H9 (cell line): ENCODE measurements at regions not wholly inside any gene's neighbourhood (a gene's known extent, or its start where the extent isn't known, plus 50 kb on each side); places are given as distances from the start of the nearest gene placed in this dataset.

Experiments used
- DNase-seq: peaks from one replicate; pipeline ENCODE4 v3.0.0-alpha.2; 2017
- H2AFZ ChIP-seq: one replicate; pipeline ENCODE4 v1.6.1; 2013; ENCODE audit warnings: mild to moderate bottlenecking, low read length, control low read depth, moderate library complexity
- H2AK5ac ChIP-seq: 2 replicates; pipeline ENCODE4 v1.6.1; 2013; ENCODE audit warnings: low read length, control low read depth, mixed read lengths; ENCODE audit not compliant: insufficient read length
- H2BK120ac ChIP-seq: one replicate; pipeline ENCODE4 v1.6.1; 2013; ENCODE audit warnings: low read depth, mild to moderate bottlenecking, low read length, control low read depth, inconsistent platforms; ENCODE audit not compliant: poor library complexity, severe bottlenecking
- H2BK12ac ChIP-seq: 2 replicates; pipeline ENCODE4 v1.6.1; 2013; ENCODE audit warnings: low read length, control low read depth, mixed read lengths, low read depth; ENCODE audit not compliant: insufficient read length
- H2BK15ac ChIP-seq: 2 replicates; pipeline ENCODE4 v1.6.1; 2013; ENCODE audit warnings: low read depth, low read length, control low read depth
- H2BK20ac ChIP-seq: one replicate; pipeline ENCODE4 v1.6.1; 2013; ENCODE audit warnings: low read depth, mild to moderate bottlenecking, low read length, control low read depth, inconsistent platforms; ENCODE audit not compliant: poor library complexity, severe bottlenecking
- H2BK5ac ChIP-seq: 2 replicates; pipeline ENCODE4 v1.6.1; 2013; ENCODE audit warnings: low read length, control low read depth, mixed read lengths; ENCODE audit not compliant: insufficient read length
- H3K14ac ChIP-seq: 2 replicates; pipeline ENCODE4 v1.6.1; 2013; ENCODE audit warnings: low read length, control low read depth; ENCODE audit not compliant: insufficient read depth
- H3K18ac ChIP-seq: 2 replicates; pipeline ENCODE4 v1.6.1; 2013; ENCODE audit warnings: low read depth, mild to moderate bottlenecking, mixed read lengths, low read length, control low read depth; ENCODE audit not compliant: insufficient read length
- H3K23ac ChIP-seq: 2 replicates; pipeline ENCODE4 v1.6.1; 2013; ENCODE audit warnings: low read length, control low read depth, mixed read lengths, low read depth; ENCODE audit not compliant: insufficient read length
- H3K23me2 ChIP-seq: 2 replicates; pipeline ENCODE4 v1.6.1; 2013; ENCODE audit warnings: low read depth, mild to moderate bottlenecking, mixed read lengths, low read length, control low read depth; ENCODE audit not compliant: insufficient read length, poor library complexity, severe bottlenecking
- H3K27ac ChIP-seq: 2 replicates; pipeline ENCODE4 v1.5.1; 2013; ENCODE audit warnings: low read length, control low read depth, mixed read lengths, low read depth; ENCODE audit not compliant: insufficient read length
- H3K27me3 ChIP-seq: 2 replicates; pipeline ENCODE4 v1.6.1; 2013; ENCODE audit warnings: low read length, control low read depth, inconsistent platforms; ENCODE audit not compliant: insufficient read depth
- H3K4ac ChIP-seq: 2 replicates; pipeline ENCODE4 v1.6.1; 2013; ENCODE audit warnings: low read depth, mild to moderate bottlenecking, control low read depth, inconsistent platforms, low read length, moderate library complexity
- H3K4me1 ChIP-seq: 2 replicates; pipeline ENCODE4 v1.6.1; 2013; ENCODE audit warnings: low read length, control low read depth, inconsistent platforms; ENCODE audit not compliant: insufficient read depth
- H3K4me2 ChIP-seq: 2 replicates; pipeline ENCODE4 v1.6.1; 2013; ENCODE audit warnings: low read length, control low read depth, mixed read lengths; ENCODE audit not compliant: insufficient read length, insufficient read depth
- H3K56ac ChIP-seq: 2 replicates; pipeline ENCODE4 v1.6.1; 2013; ENCODE audit warnings: low read depth, mild to moderate bottlenecking, mixed read lengths, low read length, control low read depth; ENCODE audit not compliant: insufficient read length
- H3K79me1 ChIP-seq: 2 replicates; pipeline ENCODE4 v1.6.1; 2013; ENCODE audit warnings: low read depth, mild to moderate bottlenecking, moderate library complexity, low read length, control low read depth, inconsistent platforms; ENCODE audit not compliant: insufficient read depth, poor library complexity, severe bottlenecking
- H3K79me2 ChIP-seq: 2 replicates; pipeline ENCODE4 v1.6.1; 2013; ENCODE audit warnings: low read length, control low read depth, inconsistent platforms; ENCODE audit not compliant: insufficient read depth
- H3K9ac ChIP-seq: 2 replicates; pipeline ENCODE4 v1.6.1; 2013; ENCODE audit warnings: low read length, control low read depth, mixed read lengths; ENCODE audit not compliant: insufficient read length; ENCODE audit errors: extremely low read depth
- H3K9me3 ChIP-seq: one replicate; pipeline ENCODE4 v1.6.1; 2013; ENCODE audit warnings: low read depth, low read length, inconsistent platforms; ENCODE audit not compliant: control insufficient read depth
- H3T11ph ChIP-seq: one replicate; pipeline ENCODE4 v1.6.1; 2013; ENCODE audit warnings: mild to moderate bottlenecking, low read length, control low read depth, inconsistent platforms
- H4K20me1 ChIP-seq: one replicate; pipeline ENCODE4 v1.6.1; 2013; ENCODE audit not compliant: control insufficient read depth, insufficient read length, insufficient read depth
- H4K5ac ChIP-seq: 2 replicates; pipeline ENCODE4 v1.6.1; 2013; ENCODE audit warnings: low read depth, mild to moderate bottlenecking, mixed read lengths, low read length, control low read depth; ENCODE audit not compliant: insufficient read length
- H4K8ac ChIP-seq: replicated peaks from 2 replicates; pipeline ENCODE4 v1.6.1; 2013; ENCODE audit warnings: low read length, control low read depth, mixed read lengths, low read depth; ENCODE audit not compliant: insufficient read length
- H4K91ac ChIP-seq: 2 replicates; pipeline ENCODE4 v1.6.1; 2013; ENCODE audit warnings: low read depth, mild to moderate bottlenecking, moderate library complexity, mixed read lengths, low read length, control low read depth; ENCODE audit not compliant: insufficient read length
- H3K27ac Mint-ChIP-seq, 3 experiments: 2 replicates in 2 of 3; 3 replicates in 1 of 3; pipeline ENCODE4 v1.8.0; 2020 to 2021; ENCODE audit warnings: mixed read lengths in 3 of 3, mild to moderate bottlenecking in 1 of 3, moderate library complexity in 1 of 3
- H3K27me3 Mint-ChIP-seq: 2 replicates; pipeline ENCODE4 v1.8.0; 2021; ENCODE audit warnings: low read depth, mild to moderate bottlenecking, moderate library complexity, mixed read lengths
- H3K36me3 Mint-ChIP-seq, 3 experiments: 2 replicates in 2 of 3; 3 replicates in 1 of 3; pipeline ENCODE4 v1.8.0; 2020 to 2021; ENCODE audit warnings: low read depth in 3 of 3, mixed read lengths in 3 of 3; ENCODE audit not compliant: insufficient read depth in 1 of 3
- H3K4me1 Mint-ChIP-seq, 2 experiments: 2 replicates each; pipeline ENCODE4 v1.8.0; 2020; ENCODE audit warnings: mixed read lengths in 2 of 2
- H3K4me3 Mint-ChIP-seq, 2 experiments: 2 replicates in 1 of 2; 3 replicates in 1 of 2; pipeline ENCODE4 v1.8.0; 2020 to 2021; ENCODE audit warnings: mild to moderate bottlenecking in 2 of 2, mixed read lengths in 2 of 2, moderate library complexity in 1 of 2
- H3K9me3 Mint-ChIP-seq, 2 experiments: 2 replicates in 1 of 2; 3 replicates in 1 of 2; pipeline ENCODE4 v1.8.0; 2020; ENCODE audit warnings: mild to moderate bottlenecking in 2 of 2, mixed read lengths in 2 of 2, moderate library complexity in 1 of 2
- WGBS: extraction: QIAGEN DNeasy Blood & Tissue Kit; methylation state at CpG from one replicate; pipeline ENCODE4 v1.1.7; 2013; ENCODE audit warnings: missing lambda C conversion rate, low lambda C conversion rate, mixed read lengths; ENCODE audit not compliant: insufficient read length; ENCODE audit errors: extremely low coverage; 5-methylcytosine and 5-hydroxymethylcytosine counted together
- TF ChIP-seq, protein P1 (sequence below): fragments of 200-600 bp; sonication (generic); conservative IDR thresholded peaks from 3 replicates; pipeline ENCODE4 v1.8.0; 2021; ENCODE audit warnings: antibody characterized with exemption, mild to moderate bottlenecking

DNA sequence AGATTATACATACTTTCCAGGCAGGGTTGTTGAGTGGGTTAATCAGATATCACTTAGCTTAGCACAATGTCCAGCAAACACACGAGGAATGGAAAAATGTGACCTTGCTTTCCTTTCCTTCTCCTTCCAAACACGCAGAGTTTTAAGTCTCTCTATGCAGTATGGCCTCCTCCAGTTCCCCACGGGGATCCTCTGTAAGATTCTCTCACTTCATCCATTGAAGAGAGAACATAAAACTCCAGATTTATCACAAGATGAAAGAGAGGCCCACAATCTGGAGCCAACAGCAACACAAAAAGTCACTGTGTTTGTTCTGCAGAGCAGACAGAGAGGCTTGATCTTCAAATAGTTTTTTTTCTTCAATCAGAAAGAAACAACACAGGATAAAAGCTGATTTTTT is 336.8 kb upstream of the CLNK start:
- no CpG with 5 or more reads among the region's 3 CpGs for WGBS
- Mint-ChIP-seq H3K27me3 (0 out of 2 replicates have a peak, but pooled peaks cover 1% of the 10 kb centered on the region), H3K4me3 (no peak overlapping the region), H3K27ac (no peak overlapping the region), H3K9me3 (no peaks in the 10 kb centered on the region), H3K36me3 (no peaks in the 10 kb centered on the region), H3K4me1 (no peaks in the 10 kb centered on the region)
- H3K79me1 ChIP-seq: no peaks in the 10 kb centered on the region
- no peaks in the 10 kb centered on the region for H3K4me1 ChIP-seq
- no peak overlapping the region for H2BK5ac ChIP-seq
- no peak overlapping the region for H2BK12ac ChIP-seq
- no peak overlapping the region for H3K14ac ChIP-seq
- H4K8ac ChIP-seq: no peak overlapping the region
- H2BK20ac ChIP-seq: no peak overlapping the region
- H3K23me2 ChIP-seq: no peaks in the 10 kb centered on the region
- no peaks in the 10 kb centered on the region for H3K27me3 ChIP-seq
- H2AK5ac ChIP-seq: no peak overlapping the region
- H2BK120ac ChIP-seq: no peak overlapping the region
- no peak overlapping the region for H3K4me2 ChIP-seq
- no peak overlapping the region for H3K4ac ChIP-seq
- H4K5ac ChIP-seq: no peak overlapping the region
- H3K56ac ChIP-seq: no peak overlapping the region
- no peak overlapping the region for H3K18ac ChIP-seq
- no peak overlapping the region for H3K27ac ChIP-seq
- H2BK15ac ChIP-seq: no peak overlapping the region
- no peak for DNase-seq
- no peak overlapping the region for H3K23ac ChIP-seq
- no peak overlapping the region for H2AFZ ChIP-seq
- no peak overlapping the region for H3K9ac ChIP-seq
- no peaks in the 10 kb centered on the region for H3K79me2 ChIP-seq
- H3T11ph ChIP-seq: no peak overlapping the region
- TF ChIP-seq, protein P1, sequence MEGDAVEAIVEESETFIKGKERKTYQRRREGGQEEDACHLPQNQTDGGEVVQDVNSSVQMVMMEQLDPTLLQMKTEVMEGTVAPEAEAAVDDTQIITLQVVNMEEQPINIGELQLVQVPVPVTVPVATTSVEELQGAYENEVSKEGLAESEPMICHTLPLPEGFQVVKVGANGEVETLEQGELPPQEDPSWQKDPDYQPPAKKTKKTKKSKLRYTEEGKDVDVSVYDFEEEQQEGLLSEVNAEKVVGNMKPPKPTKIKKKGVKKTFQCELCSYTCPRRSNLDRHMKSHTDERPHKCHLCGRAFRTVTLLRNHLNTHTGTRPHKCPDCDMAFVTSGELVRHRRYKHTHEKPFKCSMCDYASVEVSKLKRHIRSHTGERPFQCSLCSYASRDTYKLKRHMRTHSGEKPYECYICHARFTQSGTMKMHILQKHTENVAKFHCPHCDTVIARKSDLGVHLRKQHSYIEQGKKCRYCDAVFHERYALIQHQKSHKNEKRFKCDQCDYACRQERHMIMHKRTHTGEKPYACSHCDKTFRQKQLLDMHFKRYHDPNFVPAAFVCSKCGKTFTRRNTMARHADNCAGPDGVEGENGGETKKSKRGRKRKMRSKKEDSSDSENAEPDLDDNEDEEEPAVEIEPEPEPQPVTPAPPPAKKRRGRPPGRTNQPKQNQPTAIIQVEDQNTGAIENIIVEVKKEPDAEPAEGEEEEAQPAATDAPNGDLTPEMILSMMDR: no peak
- no peaks in the 10 kb centered on the region for H4K20me1 ChIP-seq
- no peaks in the 10 kb centered on the region for H3K9me3 ChIP-seq
- H4K91ac ChIP-seq: no peak overlapping the region
